Motor neuron (in vitro differentiated cells): ENCODE measurements at regions not wholly inside any gene's neighbourhood (a gene's known extent, or its start where the extent isn't known, plus 50 kb on each side); places are given as distances from the start of the nearest gene placed in this dataset.

Experiments
- ATAC-seq, 8 experiments: fragments of 200-7000 bp; cut with Tn5 transposase; replicated peaks in 6 of 8; 2 replicates each; pipeline ENCODE4 v1.8.0; 2021; ENCODE audit warnings: mild to moderate bottlenecking in 8 of 8, moderate library complexity in 8 of 8
- H3K27ac ChIP-seq, 2 donors: fragments of 250-450 bp; sonication (Bioruptor Pico); 2 replicates each; pipeline ENCODE4 v1.9.0; 2021; ENCODE audit warnings: antibody characterized with exemption in 2 of 2, mild to moderate bottlenecking in 2 of 2, moderate library complexity in 1 of 2
- H3K4me1 ChIP-seq, 2 donors: fragments of 250-450 bp; sonication (Bioruptor Pico); replicated peaks in 1 of 2; 2 replicates each; pipeline ENCODE4 v1.6.1; 2021; ENCODE audit warnings: antibody characterized with exemption in 2 of 2, mild to moderate bottlenecking in 2 of 2, moderate library complexity in 1 of 2
- H3K4me3 ChIP-seq, 5 donors: fragments of 250-450 bp; sonication (Bioruptor Pico); 2 replicates each; pipeline ENCODE4 v1.9.0; 2021; ENCODE audit warnings: antibody characterized with exemption in 5 of 5, mild to moderate bottlenecking in 5 of 5, moderate library complexity in 4 of 5
- WGBS, 10 experiments: fragments of 450-650 bp; shearing (Covaris generic); methylation state at CpG; one replicate each; pipeline ENCODE4 v1.0.0; 2022; 5-methylcytosine and 5-hydroxymethylcytosine counted together
- in situ Hi-C, 9 experiments: fragments of 400-800 bp; cut with MboI; loops; one replicate each; pipeline ENCODE4 v1.15.0; 2021; ENCODE audit warnings: low sequenced_read_pairs in 9 of 9, low pct_unique_long_range_greater_than_20kb in 2 of 9; ENCODE audit not compliant: unreplicated experiment in 9 of 9

GRCh38 chr11:28521075-28521474, 412.9 kb downstream of the METTL15 start:
- ATAC-seq, result peak in 2 of 8 experiments; percentile 94 to 95
- no peak overlapping the region for H3K27ac ChIP-seq
- H3K4me3 ChIP-seq, result no peak overlapping the region
- in situ Hi-C loops, result no loop called here
- no peaks in the 10 kb centered on the region for H3K4me1 ChIP-seq
- WGBS, 10 experiments, result 87 to 100% (median 95%) methylated on average over 1 to 2 of the region's 2 CpGs; no CpG with 5 or more reads in 2 of the 10 experiments

GRCh38 chr11:28520291-28520690, 412.1 kb downstream of the METTL15 start:
- no peak for ATAC-seq
- Histone ChIP-seq H3K4me1 (no peaks in the 10 kb centered on the region), H3K4me3 (no peak overlapping the region), H3K27ac (no peak overlapping the region)
- WGBS, 10 experiments, result 43 to 100% (median 86%) methylated on average over 1 of the region's 1 CpG; no CpG with 5 or more reads in 3 of the 10 experiments
- in situ Hi-C loops, result no loop called here

GRCh38 chr11:28518825-28519224, 410.6 kb downstream of the METTL15 start:
- no peak overlapping the region for H3K27ac ChIP-seq

GRCh38 chr11:28517621-28518020, 409.4 kb downstream of the METTL15 start:
- Histone ChIP-seq H3K4me3 (no peak overlapping the region), H3K4me1 (no peaks in the 10 kb centered on the region), H3K27ac (no peak overlapping the region)
- in situ Hi-C loops, result no loop called here
- no peak for ATAC-seq
- WGBS, 10 experiments, result 51 to 100% (median 61%) methylated on average over 1 to 5 of the region's 5 CpGs; no CpG with 5 or more reads in 2 of the 10 experiments

More at GRCh38 chr11:28518825-28519224, 410.6 kb downstream of the METTL15 start:
- in situ Hi-C loops, result no loop called here
- H3K4me3 ChIP-seq, result no peak overlapping the region
- ATAC-seq, result no peak
- H3K4me1 ChIP-seq, result no peaks in the 10 kb centered on the region

GRCh38 chr11:28514391-28514790, 406.2 kb downstream of the METTL15 start:
- Histone ChIP-seq H3K4me1 (no peaks in the 10 kb centered on the region), H3K4me3 (no peak overlapping the region), H3K27ac (no peak overlapping the region)
- ATAC-seq, result no peak
- WGBS, 10 experiments, result 42 to 100% (median 84%) methylated on average over 1 to 2 of the region's 2 CpGs
- in situ Hi-C loops, result no loop called here

- no peak overlapping the region for H3K27ac ChIP-seq
- no peak overlapping the region for H3K4me3 ChIP-seq
- in situ Hi-C loops, result no loop called here
- no peak for ATAC-seq
- 0 to 100% (median 93%) methylated on average over 1 to 3 of the region's 19 CpGs; no CpG with 5 or more reads in 7 of the 10 experiments for WGBS, 10 experiments
- no peaks in the 10 kb centered on the region for H3K4me1 ChIP-seq
Measured at GRCh38 chr11:28512143-28512756, 404.1 kb downstream of the METTL15 start.

GRCh38 chr11:28505232-28505631, 397.0 kb downstream of the METTL15 start:
- 0 to 100% (median 83%) methylated on average over 1 to 3 of the region's 3 CpGs; no CpG with 5 or more reads in 1 of the 10 experiments for WGBS, 10 experiments
- Histone ChIP-seq H3K4me3 (no peak overlapping the region), H3K27ac (no peak overlapping the region), H3K4me1 (no peaks in the 10 kb centered on the region)
- peak in 2 of 8 experiments; percentile 36 to 57 for ATAC-seq
- in situ Hi-C loops, result no loop called here

GRCh38 chr11:28504555-28505110, 396.4 kb downstream of the METTL15 start:
- ATAC-seq, result peak in 7 of 8 experiments; percentile 43 to 93 (median 76)
- no peak overlapping the region for H3K27ac ChIP-seq
- no peak overlapping the region for H3K4me3 ChIP-seq
- WGBS, 10 experiments, result 12 to 94% (median 51%) methylated on average over 1 to 6 of the region's 6 CpGs
- H3K4me1 ChIP-seq, result no peaks in the 10 kb centered on the region
- in situ Hi-C loops, result no loop called here

- Histone ChIP-seq H3K27ac (no peak overlapping the region), H3K4me1 (no peaks in the 10 kb centered on the region), H3K4me3 (no peak overlapping the region)
- WGBS, 10 experiments, result 38 to 100% (median 67%) methylated on average over 1 to 2 of the region's 2 CpGs; no CpG with 5 or more reads in 1 of the 10 experiments
- in situ Hi-C loops, result no loop called here
- no peak for ATAC-seq
Measured at GRCh38 chr11:28495333-28495732, 387.1 kb downstream of the METTL15 start.

GRCh38 chr11:28491431-28491830, 383.2 kb downstream of the METTL15 start:
- in situ Hi-C loops, result no loop called here
- 71 to 100% (median 95%) methylated on average over 1 of the region's 1 CpG; no CpG with 5 or more reads in 6 of the 10 experiments for WGBS, 10 experiments
- no peak overlapping the region for H3K4me3 ChIP-seq
- no peak for ATAC-seq
- H3K27ac ChIP-seq, result no peak overlapping the region
- no peaks in the 10 kb centered on the region for H3K4me1 ChIP-seq

GRCh38 chr11:28490773-28491382, 382.7 kb downstream of the METTL15 start:
- in situ Hi-C loops, result no loop called here

GRCh38 chr11:28488336-28488735, 380.1 kb downstream of the METTL15 start:
- H3K4me1 ChIP-seq, result no peaks in the 10 kb centered on the region
- in situ Hi-C loops, result no loop called here
- H3K27ac ChIP-seq, result no peak overlapping the region
- no peak overlapping the region for H3K4me3 ChIP-seq
- WGBS, 10 experiments, result 0 to 75% (median 56%) methylated on average over 1 of the region's 1 CpG; no CpG with 5 or more reads in 5 of the 10 experiments
- ATAC-seq, result no peak

More at GRCh38 chr11:28490773-28491382, 382.7 kb downstream of the METTL15 start:
- no peak overlapping the region for H3K27ac ChIP-seq
- no peaks in the 10 kb centered on the region for H3K4me1 ChIP-seq
- H3K4me3 ChIP-seq, result no peak overlapping the region
- ATAC-seq, result no peak

GRCh38 chr11:28483072-28483867, 375.1 kb downstream of the METTL15 start:
- H3K4me3 ChIP-seq, result no peak overlapping the region
- in situ Hi-C loops, result no loop called here
- peak in 1 of 8 experiments; percentile 21 for ATAC-seq
- no peak overlapping the region for H3K27ac ChIP-seq
- 60 to 88% (median 75%) methylated on average over 1 to 7 of the region's 7 CpGs; no CpG with 5 or more reads in 2 of the 10 experiments for WGBS, 10 experiments
- H3K4me1 ChIP-seq, result peaks cover 0 to 7% of the 10 kb centered on the region in 2 donors
